ENCODE measurements at regions not wholly inside any gene's neighbourhood (a gene's known extent, or its start where the extent isn't known, plus 50 kb on each side); places are given as distances from the start of the nearest gene placed in this dataset.
A peak's percentile ranks its signal among the peaks of the same experiment; 100 is the strongest.

DNA sequence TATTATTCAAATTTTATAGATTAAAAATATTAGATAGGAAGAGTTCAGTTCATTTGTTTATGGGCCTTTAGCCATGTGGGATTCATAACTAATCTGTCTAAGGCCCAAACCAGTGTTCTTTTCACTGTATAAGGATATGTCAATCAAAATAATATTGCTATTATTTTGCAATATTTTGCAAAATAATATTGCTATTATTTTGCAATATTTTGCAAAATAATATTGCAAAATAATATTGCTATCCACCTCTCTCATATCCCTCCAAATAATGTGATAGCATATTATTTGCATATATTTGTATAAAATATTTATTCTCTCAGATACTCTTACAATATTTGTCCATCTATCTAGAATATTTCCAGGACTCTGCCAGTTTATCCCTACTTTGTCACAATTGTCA is 595.3 kb upstream of the PTCHD4 start (continued):
- TF ChIP-seq, protein P1, sequence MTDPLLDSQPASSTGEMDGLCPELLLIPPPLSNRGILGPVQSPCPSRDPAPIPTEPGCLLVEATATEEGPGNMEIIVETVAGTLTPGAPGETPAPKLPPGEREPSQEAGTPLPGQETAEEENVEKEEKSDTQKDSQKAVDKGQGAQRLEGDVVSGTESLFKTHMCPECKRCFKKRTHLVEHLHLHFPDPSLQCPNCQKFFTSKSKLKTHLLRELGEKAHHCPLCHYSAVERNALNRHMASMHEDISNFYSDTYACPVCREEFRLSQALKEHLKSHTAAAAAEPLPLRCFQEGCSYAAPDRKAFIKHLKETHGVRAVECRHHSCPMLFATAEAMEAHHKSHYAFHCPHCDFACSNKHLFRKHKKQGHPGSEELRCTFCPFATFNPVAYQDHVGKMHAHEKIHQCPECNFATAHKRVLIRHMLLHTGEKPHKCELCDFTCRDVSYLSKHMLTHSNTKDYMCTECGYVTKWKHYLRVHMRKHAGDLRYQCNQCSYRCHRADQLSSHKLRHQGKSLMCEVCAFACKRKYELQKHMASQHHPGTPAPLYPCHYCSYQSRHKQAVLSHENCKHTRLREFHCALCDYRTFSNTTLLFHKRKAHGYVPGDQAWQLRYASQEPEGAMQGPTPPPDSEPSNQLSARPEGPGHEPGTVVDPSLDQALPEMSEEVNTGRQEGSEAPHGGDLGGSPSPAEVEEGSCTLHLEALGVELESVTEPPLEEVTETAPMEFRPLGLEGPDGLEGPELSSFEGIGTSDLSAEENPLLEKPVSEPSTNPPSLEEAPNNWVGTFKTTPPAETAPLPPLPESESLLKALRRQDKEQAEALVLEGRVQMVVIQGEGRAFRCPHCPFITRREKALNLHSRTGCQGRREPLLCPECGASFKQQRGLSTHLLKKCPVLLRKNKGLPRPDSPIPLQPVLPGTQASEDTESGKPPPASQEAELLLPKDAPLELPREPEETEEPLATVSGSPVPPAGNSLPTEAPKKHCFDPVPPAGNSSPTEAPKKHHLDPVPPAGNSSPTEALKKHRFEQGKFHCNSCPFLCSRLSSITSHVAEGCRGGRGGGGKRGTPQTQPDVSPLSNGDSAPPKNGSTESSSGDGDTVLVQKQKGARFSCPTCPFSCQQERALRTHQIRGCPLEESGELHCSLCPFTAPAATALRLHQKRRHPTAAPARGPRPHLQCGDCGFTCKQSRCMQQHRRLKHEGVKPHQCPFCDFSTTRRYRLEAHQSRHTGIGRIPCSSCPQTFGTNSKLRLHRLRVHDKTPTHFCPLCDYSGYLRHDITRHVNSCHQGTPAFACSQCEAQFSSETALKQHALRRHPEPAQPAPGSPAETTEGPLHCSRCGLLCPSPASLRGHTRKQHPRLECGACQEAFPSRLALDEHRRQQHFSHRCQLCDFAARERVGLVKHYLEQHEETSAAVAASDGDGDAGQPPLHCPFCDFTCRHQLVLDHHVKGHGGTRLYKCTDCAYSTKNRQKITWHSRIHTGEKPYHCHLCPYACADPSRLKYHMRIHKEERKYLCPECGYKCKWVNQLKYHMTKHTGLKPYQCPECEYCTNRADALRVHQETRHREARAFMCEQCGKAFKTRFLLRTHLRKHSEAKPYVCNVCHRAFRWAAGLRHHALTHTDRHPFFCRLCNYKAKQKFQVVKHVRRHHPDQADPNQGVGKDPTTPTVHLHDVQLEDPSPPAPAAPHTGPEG (CRISPR knock-in tag; IDR thresholded peaks at IDR 0.05) = no peak
- TF ChIP-seq ZNF878 (CRISPR knock-in tag; IDR thresholded peaks at IDR 0.05) = no peak

DNA sequence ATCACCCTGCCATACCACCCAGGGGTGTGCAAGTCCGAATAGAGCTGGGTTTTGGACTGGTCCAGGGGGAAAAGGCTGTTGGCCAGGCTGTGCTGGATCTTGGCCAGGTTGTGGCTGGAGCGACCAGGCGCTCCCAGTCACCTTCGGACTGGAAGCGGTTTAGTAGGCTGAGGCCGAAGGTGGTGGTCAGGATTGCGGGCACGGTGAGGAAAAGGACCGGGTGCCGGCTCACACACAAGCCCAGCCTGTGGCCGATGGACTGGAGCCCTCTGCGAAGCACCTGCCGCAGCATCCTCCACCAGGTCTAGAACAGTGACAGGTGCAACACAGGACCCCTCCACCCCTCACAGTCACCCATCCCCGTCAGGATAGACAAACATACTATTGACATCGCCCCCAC is 590.6 kb upstream of the PTCHD4 start:
- H3K9ac ChIP-seq (ENCODE audit: insufficient read depth, low read depth, low read length) = no peak overlapping the region
- H3K36me3 ChIP-seq (replicated peaks in 1 of 2; ENCODE audit: control insufficient read depth in 1 of 2, insufficient read depth in 2 of 2, low read length in 2 of 2) = no peaks in the 10 kb centered on the region
- no peaks in the 10 kb centered on the region for H3K27me3 ChIP-seq (ENCODE audit: control insufficient read depth in 1 of 2, insufficient read depth in 2 of 2, low read length in 2 of 2)
- DNase-seq (ENCODE audit: low spot score) = no peak
- H3K4me2 ChIP-seq (ENCODE audit: low read depth, low read length) = no peak overlapping the region
- no peaks in the 10 kb centered on the region for H3K4me1 ChIP-seq (ENCODE audit: insufficient read depth, low read length)
- 15% methylated on average over 9 of the region's 15 CpGs for WGBS (ENCODE audit: low lambda C conversion rate)
- no peaks in the 10 kb centered on the region for H3K79me2 ChIP-seq (ENCODE audit: insufficient read depth, low read length)
- POLR2A ChIA-PET = no interaction called here
- H2AFZ ChIP-seq (ENCODE audit: low read length) = no peak overlapping the region
- H3K4me3 ChIP-seq (replicated peaks in 1 of 3; ENCODE audit: insufficient read depth in 1 of 3, low read depth in 2 of 3, low read length in 3 of 3) = no peak overlapping the region
- H3K9me3 ChIP-seq (ENCODE audit: low read length) = peaks cover 3% of the 10 kb centered on the region; the same call in 1 of the 2 replicates
- intact Hi-C loops (cut with micrococcal nuclease; ENCODE audit: unreplicated experiment) = no loop called here
- CTCF ChIA-PET (ENCODE audit: low intra/inter-chr PET ratio, low total read pairs) = no interaction called here
- H4K20me1 ChIP-seq (ENCODE audit: insufficient read depth, low read length) = no peaks in the 10 kb centered on the region
- H3K27ac ChIP-seq (ENCODE audit: extremely low read length, insufficient read depth, low read length) = no peak overlapping the region
- in situ Hi-C loops (cut with HindIII; ENCODE audit: extremely low pct_ligation_motif_present, low pct_unique_long_range_greater_than_20kb) = no loop called here
- BruUV-seq (replicated peaks) = no TSS peak
- ATAC-seq = peak; percentile 64
- FAIRE-seq = no peak
- TF ChIP-seq ZNF839 (CRISPR knock-in tag; IDR thresholded peaks at IDR 0.05; ENCODE audit: borderline replicate concordance) (no peak), MTF2 (CRISPR knock-in tag; IDR thresholded peaks at IDR 0.05; ENCODE audit: borderline replicate concordance) (no peak), SRY (CRISPR knock-in tag; IDR thresholded peaks at IDR 0.05) (no peak), YEATS4 (CRISPR knock-in tag; IDR thresholded peaks at IDR 0.05; ENCODE audit: borderline replicate concordance) (no peak), TSC22D2 (CRISPR knock-in tag; IDR thresholded peaks at IDR 0.05; ENCODE audit: borderline replicate concordance) (no peak)
- TF ChIP-seq, protein P2, sequence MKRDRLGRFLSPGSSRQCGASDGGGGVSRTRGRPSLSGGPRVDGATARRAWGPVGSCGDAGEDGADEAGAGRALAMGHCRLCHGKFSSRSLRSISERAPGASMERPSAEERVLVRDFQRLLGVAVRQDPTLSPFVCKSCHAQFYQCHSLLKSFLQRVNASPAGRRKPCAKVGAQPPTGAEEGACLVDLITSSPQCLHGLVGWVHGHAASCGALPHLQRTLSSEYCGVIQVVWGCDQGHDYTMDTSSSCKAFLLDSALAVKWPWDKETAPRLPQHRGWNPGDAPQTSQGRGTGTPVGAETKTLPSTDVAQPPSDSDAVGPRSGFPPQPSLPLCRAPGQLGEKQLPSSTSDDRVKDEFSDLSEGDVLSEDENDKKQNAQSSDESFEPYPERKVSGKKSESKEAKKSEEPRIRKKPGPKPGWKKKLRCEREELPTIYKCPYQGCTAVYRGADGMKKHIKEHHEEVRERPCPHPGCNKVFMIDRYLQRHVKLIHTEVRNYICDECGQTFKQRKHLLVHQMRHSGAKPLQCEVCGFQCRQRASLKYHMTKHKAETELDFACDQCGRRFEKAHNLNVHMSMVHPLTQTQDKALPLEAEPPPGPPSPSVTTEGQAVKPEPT (CRISPR knock-in tag; IDR thresholded peaks at IDR 0.05; ENCODE audit: low read depth) = no peak
- TF ChIP-seq, protein P3, sequence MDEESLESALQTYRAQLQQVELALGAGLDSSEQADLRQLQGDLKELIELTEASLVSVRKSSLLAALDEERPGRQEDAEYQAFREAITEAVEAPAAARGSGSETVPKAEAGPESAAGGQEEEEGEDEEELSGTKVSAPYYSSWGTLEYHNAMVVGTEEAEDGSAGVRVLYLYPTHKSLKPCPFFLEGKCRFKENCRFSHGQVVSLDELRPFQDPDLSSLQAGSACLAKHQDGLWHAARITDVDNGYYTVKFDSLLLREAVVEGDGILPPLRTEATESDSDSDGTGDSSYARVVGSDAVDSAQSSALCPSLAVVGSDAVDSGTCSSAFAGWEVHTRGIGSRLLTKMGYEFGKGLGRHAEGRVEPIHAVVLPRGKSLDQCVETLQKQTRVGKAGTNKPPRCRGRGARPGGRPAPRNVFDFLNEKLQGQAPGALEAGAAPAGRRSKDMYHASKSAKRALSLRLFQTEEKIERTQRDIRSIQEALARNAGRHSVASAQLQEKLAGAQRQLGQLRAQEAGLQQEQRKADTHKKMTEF (CRISPR knock-in tag; IDR thresholded peaks at IDR 0.05) = no peak
- TF ChIP-seq, protein P4, sequence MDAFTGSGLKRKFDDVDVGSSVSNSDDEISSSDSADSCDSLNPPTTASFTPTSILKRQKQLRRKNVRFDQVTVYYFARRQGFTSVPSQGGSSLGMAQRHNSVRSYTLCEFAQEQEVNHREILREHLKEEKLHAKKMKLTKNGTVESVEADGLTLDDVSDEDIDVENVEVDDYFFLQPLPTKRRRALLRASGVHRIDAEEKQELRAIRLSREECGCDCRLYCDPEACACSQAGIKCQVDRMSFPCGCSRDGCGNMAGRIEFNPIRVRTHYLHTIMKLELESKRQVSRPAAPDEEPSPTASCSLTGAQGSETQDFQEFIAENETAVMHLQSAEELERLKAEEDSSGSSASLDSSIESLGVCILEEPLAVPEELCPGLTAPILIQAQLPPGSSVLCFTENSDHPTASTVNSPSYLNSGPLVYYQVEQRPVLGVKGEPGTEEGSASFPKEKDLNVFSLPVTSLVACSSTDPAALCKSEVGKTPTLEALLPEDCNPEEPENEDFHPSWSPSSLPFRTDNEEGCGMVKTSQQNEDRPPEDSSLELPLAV (CRISPR knock-in tag; conservative IDR thresholded peaks at IDR 0.05; ENCODE audit: low read depth) = no peak
- TF ChIP-seq, protein P5, sequence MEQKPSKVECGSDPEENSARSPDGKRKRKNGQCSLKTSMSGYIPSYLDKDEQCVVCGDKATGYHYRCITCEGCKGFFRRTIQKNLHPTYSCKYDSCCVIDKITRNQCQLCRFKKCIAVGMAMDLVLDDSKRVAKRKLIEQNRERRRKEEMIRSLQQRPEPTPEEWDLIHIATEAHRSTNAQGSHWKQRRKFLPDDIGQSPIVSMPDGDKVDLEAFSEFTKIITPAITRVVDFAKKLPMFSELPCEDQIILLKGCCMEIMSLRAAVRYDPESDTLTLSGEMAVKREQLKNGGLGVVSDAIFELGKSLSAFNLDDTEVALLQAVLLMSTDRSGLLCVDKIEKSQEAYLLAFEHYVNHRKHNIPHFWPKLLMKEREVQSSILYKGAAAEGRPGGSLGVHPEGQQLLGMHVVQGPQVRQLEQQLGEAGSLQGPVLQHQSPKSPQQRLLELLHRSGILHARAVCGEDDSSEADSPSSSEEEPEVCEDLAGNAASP (CRISPR knock-in tag; IDR thresholded peaks at IDR 0.05; ENCODE audit: borderline replicate concordance) = no peak
